Activated T-cell treated with anti-CD3 and anti-CD28 coated beads, Interleukin-2, amount 50 U/mL, for 72 hours (primary cell): ENCODE measurements at regions not wholly inside any gene's neighbourhood (a gene's known extent, or its start where the extent isn't known, plus 50 kb on each side); places are given as distances from the start of the nearest gene placed in this dataset.

ENCODE experiments used
- ATAC-seq, 2 donors: fragments of 150-1000 bp; cut with Tn5 transposase; replicated peaks in 1 of 2; 2 replicates each; pipeline ENCODE4 v1.10.0; 2021; ENCODE audit warnings: moderate library complexity in 2 of 2, mild to moderate bottlenecking in 1 of 2
- DNase-seq, 2 donors: peaks; one replicate each; pipeline ENCODE4 v3.0.0; 2021 to 2022; ENCODE audit warnings: mixed read lengths in 1 of 2
- H3K27ac Mint-ChIP-seq: one replicate; pipeline ENCODE4 v1.8.0; 2022; ENCODE audit warnings: mild to moderate bottlenecking, moderate library complexity, mixed read lengths
- H3K27me3 Mint-ChIP-seq: one replicate; pipeline ENCODE4 v1.8.0; 2022; ENCODE audit warnings: low read depth, mixed read lengths
- H3K36me3 Mint-ChIP-seq, 2 donors: one replicate each; pipeline ENCODE4 v1.8.0; 2022; ENCODE audit warnings: mixed read lengths in 2 of 2, mild to moderate bottlenecking in 1 of 2; ENCODE audit not compliant: insufficient read depth in 2 of 2
- H3K4me1 Mint-ChIP-seq: one replicate; pipeline ENCODE4 v1.8.0; 2022; ENCODE audit warnings: low read depth, mixed read lengths
- H3K4me3 Mint-ChIP-seq, 2 donors: one replicate each; pipeline ENCODE4 v1.8.0; 2022; ENCODE audit warnings: mild to moderate bottlenecking in 2 of 2, mixed read lengths in 2 of 2, moderate library complexity in 2 of 2
- H3K9me3 Mint-ChIP-seq, 2 donors: one replicate each; pipeline ENCODE4 v1.8.0; 2022; ENCODE audit warnings: mixed read lengths in 2 of 2

GRCh38 chr21:26758083-26758880 lies 86.9 kb downstream of the ADAMTS1 start:
- no peaks in the 10 kb centered on the region for H3K36me3 Mint-ChIP-seq
- no peak overlapping the region for H3K4me3 Mint-ChIP-seq
- H3K27ac Mint-ChIP-seq, result no peak overlapping the region
- no peaks in the 10 kb centered on the region for H3K4me1 Mint-ChIP-seq
- ATAC-seq, result no peak
- DNase-seq, result no peak
- no peaks in the 10 kb centered on the region for H3K9me3 Mint-ChIP-seq
- no peaks in the 10 kb centered on the region for H3K27me3 Mint-ChIP-seq

DNA sequence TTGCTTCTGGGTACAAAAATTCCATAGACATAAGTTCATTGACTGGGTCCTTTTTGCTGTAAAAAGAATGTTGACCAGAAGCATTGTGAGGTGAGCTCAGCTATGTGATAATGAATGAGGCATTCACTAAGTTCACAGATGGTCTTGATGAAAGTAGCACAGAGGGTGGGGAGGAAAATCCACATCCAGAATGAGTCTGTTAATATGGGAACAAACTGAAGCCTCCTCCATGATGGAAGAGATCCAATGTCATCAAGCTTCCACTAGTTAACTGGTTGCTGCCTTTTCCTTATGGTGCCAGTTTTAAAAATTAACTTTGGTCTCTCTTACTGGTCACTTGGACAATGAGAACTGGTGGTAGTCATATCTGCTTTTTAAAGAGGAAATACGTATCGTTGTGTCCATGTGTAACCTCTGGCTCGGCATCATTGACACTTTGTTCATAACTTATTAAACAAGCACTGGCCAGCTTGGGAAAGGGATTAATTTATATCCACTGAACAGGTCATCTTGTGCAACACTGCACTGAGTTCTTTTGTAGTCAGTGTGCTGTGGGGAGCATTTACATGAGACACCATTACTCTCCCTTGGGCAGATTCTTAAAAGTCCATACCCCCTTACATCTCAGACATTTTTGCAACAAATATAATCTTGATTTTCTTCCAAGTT lies 88.6 kb downstream of the ADAMTS1 start:
- DNase-seq (no peak), ATAC-seq (no peak)
- Mint-ChIP-seq H3K27me3 (no peaks in the 10 kb centered on the region), H3K36me3 (no peaks in the 10 kb centered on the region), H3K4me1 (no peaks in the 10 kb centered on the region), H3K4me3 (no peak overlapping the region), H3K27ac (no peak overlapping the region), H3K9me3 (no peaks in the 10 kb centered on the region)

DNA sequence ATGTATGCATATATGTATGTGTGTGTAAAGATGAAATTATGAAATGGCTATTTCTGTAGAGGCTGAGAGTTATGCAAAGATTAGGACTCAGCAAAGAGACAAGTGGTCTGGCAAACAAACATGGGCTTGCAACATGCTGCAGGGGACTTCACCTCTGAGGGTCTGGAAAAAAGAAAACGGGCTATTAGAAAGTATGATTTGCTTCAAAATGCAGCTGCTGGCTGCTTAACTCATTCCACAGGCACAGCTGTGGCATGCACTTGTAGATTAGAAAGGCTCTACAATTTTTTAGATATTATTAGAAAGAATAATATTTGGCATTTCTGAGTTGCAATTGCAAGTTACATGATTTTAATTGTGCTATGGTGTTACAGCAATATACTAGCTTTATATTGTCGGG lies 90.4 kb downstream of the ADAMTS1 start:
- no peaks in the 10 kb centered on the region for H3K27me3 Mint-ChIP-seq
- H3K9me3 Mint-ChIP-seq, result no peaks in the 10 kb centered on the region
- no peaks in the 10 kb centered on the region for H3K36me3 Mint-ChIP-seq
- DNase-seq, result no peak
- no peak overlapping the region for H3K4me3 Mint-ChIP-seq
- H3K27ac Mint-ChIP-seq, result no peak overlapping the region
- no peak for ATAC-seq
- no peaks in the 10 kb centered on the region for H3K4me1 Mint-ChIP-seq

- H3K27ac Mint-ChIP-seq, result no peak overlapping the region
- DNase-seq (no peak), ATAC-seq (no peak)
- H3K4me1 Mint-ChIP-seq, result no peaks in the 10 kb centered on the region
- H3K9me3 Mint-ChIP-seq, result no peaks in the 10 kb centered on the region
- H3K36me3 Mint-ChIP-seq, result no peaks in the 10 kb centered on the region
- no peak overlapping the region for H3K4me3 Mint-ChIP-seq
- H3K27me3 Mint-ChIP-seq, result no peaks in the 10 kb centered on the region
Observed at GRCh38 chr21:26753822-26754221, 91.4 kb downstream of the ADAMTS1 start.

GRCh38 chr21:26752849-26753248 lies 92.4 kb downstream of the ADAMTS1 start:
- ATAC-seq, result no peak
- Mint-ChIP-seq H3K27me3 (no peaks in the 10 kb centered on the region), H3K4me1 (no peaks in the 10 kb centered on the region)

DNA sequence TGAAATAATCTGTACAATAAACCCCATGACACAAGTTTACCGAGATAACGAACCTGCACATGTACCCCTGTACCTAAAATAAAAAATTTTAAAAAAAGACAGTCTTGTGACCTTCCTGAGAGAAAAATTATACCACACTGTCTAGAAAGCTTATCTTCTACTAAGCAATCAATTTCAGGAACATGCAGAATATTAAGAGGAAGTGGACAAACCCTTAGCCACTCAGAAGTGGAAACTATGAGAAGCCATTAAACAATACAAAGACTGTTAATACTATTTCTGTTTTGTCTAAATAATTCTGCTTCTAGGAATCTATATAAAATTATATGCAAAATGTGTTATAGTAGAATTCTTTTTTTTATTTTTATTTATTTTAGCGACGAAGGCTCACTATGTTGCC lies 93.9 kb downstream of the ADAMTS1 start:
- no peak for ATAC-seq
- Mint-ChIP-seq H3K27ac (no peak overlapping the region), H3K27me3 (no peaks in the 10 kb centered on the region), H3K4me1 (no peaks in the 10 kb centered on the region), H3K36me3 (no peaks in the 10 kb centered on the region), H3K9me3 (no peaks in the 10 kb centered on the region), H3K4me3 (no peak overlapping the region)
- DNase-seq, result no peak

More at GRCh38 chr21:26752849-26753248, 92.4 kb downstream of the ADAMTS1 start:
- no peak overlapping the region for H3K4me3 Mint-ChIP-seq
- no peak overlapping the region for H3K27ac Mint-ChIP-seq
- H3K9me3 Mint-ChIP-seq, result no peaks in the 10 kb centered on the region
- H3K36me3 Mint-ChIP-seq, result no peaks in the 10 kb centered on the region
- DNase-seq, result no peak

GRCh38 chr21:26748066-26748465 lies 97.1 kb downstream of the ADAMTS1 start:
- Mint-ChIP-seq H3K4me1 (no peaks in the 10 kb centered on the region), H3K36me3 (no peaks in the 10 kb centered on the region), H3K9me3 (no peaks in the 10 kb centered on the region), H3K27ac (no peak overlapping the region), H3K4me3 (no peak overlapping the region), H3K27me3 (no peaks in the 10 kb centered on the region)
- DNase-seq (no peak), ATAC-seq (no peak)

DNA sequence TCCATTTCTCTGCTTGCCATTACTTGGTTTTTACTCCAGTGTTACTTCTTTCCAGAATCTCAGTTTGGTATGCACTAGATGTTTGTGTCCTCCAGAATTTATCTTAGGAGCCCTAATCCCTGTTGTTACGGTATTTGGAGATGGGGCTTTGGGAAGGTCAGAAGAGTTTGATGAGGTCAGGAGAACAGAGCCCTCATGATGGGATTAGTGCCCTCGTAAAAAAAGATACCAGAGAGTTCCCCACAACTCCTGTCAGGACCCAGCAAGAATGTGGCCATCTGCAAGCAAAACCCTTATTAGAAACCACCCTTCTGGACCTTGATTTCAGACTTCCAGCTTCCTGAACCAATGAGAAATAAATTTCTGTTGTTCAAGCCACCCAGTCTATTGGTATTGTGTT lies 98.0 kb downstream of the ADAMTS1 start:
- ATAC-seq (no peak), DNase-seq (no peak)
- no peaks in the 10 kb centered on the region for H3K27me3 Mint-ChIP-seq
- H3K36me3 Mint-ChIP-seq, result no peaks in the 10 kb centered on the region
- no peaks in the 10 kb centered on the region for H3K9me3 Mint-ChIP-seq
- H3K27ac Mint-ChIP-seq, result no peak overlapping the region
- no peaks in the 10 kb centered on the region for H3K4me1 Mint-ChIP-seq
- no peak overlapping the region for H3K4me3 Mint-ChIP-seq

DNA sequence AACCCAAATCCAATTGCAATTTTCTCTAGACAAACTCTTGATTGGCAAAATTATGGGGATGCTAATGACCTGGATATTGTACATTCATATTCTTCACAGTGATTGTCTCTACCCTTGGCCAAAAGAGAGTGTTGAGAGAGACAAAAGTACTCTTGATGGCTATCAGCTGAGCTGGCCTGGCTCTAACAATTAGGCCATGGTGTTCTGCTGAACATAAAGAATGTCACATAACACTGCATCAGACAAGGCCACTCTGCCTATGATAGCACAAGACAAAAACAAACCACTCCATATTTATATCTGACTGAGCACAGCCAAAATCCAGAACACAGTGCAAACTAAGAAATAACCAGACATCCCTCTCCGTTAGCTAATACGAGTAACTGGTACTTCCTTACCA lies 101.7 kb downstream of the ADAMTS1 start:
- no peak overlapping the region for H3K27ac Mint-ChIP-seq
- ATAC-seq (no peak), DNase-seq (no peak)
- H3K4me1 Mint-ChIP-seq, result no peaks in the 10 kb centered on the region
- H3K36me3 Mint-ChIP-seq, result no peaks in the 10 kb centered on the region
- peaks cover 0 to 2% of the 10 kb centered on the region in 2 donors for H3K9me3 Mint-ChIP-seq
- no peak overlapping the region for H3K4me3 Mint-ChIP-seq
- H3K27me3 Mint-ChIP-seq, result no peaks in the 10 kb centered on the region

GRCh38 chr21:26739189-26739588 lies 106.0 kb downstream of the ADAMTS1 start:
- H3K4me3 Mint-ChIP-seq, result no peak overlapping the region
- H3K27me3 Mint-ChIP-seq, result no peaks in the 10 kb centered on the region
- no peaks in the 10 kb centered on the region for H3K4me1 Mint-ChIP-seq
- no peak overlapping the region for H3K27ac Mint-ChIP-seq
- H3K9me3 Mint-ChIP-seq, result peaks cover 0 to 2% of the 10 kb centered on the region in 2 donors
- H3K36me3 Mint-ChIP-seq, result no peaks in the 10 kb centered on the region
- DNase-seq (no peak), ATAC-seq (no peak)

- Mint-ChIP-seq H3K27ac (no peak overlapping the region), H3K27me3 (no peaks in the 10 kb centered on the region), H3K4me1 (no peaks in the 10 kb centered on the region), H3K36me3 (no peaks in the 10 kb centered on the region), H3K9me3 (peaks cover 0 to 1% of the 10 kb centered on the region in 2 donors), H3K4me3 (no peak overlapping the region)
- ATAC-seq (no peak), DNase-seq (no peak)
Observed at GRCh38 chr21:26736449-26736848, 108.8 kb downstream of the ADAMTS1 start.

DNA sequence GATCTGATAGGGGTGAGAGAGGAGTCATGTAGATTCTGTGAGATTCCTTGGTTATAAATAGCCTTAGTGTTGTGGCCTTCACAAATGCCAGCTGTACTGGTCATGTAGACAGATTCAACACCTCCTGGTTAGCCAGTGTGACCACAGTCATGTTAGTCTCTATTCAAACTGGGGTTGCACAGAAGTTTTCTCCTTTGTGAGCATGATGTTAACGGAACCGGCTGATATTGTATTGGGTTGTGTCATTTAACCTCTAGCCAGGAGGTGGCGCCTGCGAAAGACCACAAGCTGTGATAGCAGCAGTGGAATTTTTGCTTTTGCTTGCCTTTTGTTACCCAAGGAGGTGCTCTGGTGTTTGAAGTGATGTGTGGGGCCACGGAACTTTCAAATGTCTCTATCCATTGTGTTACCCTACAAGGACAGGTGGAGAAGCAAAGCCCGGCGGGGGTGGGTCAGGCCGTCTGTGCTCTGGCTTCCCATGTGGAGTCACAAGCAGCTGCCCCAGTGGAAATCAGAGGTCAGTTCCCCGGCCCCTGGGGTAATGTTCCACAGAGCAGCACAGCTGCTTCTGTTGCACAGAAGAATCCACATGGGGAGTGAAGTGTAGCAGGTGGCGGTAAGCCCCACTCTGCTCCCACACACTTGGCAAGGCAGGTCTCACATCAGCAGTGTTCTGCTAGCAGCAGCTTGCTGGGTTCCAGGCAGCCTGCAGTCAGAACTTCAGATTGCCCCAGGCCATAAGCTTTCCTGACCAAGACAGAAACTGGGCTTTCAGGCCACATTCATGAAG lies 112.6 kb downstream of the ADAMTS1 start:
- Mint-ChIP-seq H3K27me3 (no peaks in the 10 kb centered on the region), H3K36me3 (no peaks in the 10 kb centered on the region), H3K4me3 (no peak overlapping the region), H3K4me1 (no peaks in the 10 kb centered on the region), H3K9me3 (no peaks in the 10 kb centered on the region), H3K27ac (no peak overlapping the region)
- DNase-seq (peak; percentile 12 to 18), ATAC-seq (no peak)

GRCh38 chr21:26719750-26720149 lies 125.5 kb downstream of the ADAMTS1 start:
- no peaks in the 10 kb centered on the region for H3K36me3 Mint-ChIP-seq
- no peaks in the 10 kb centered on the region for H3K9me3 Mint-ChIP-seq
- ATAC-seq (no peak), DNase-seq (no peak)
- no peak overlapping the region for H3K27ac Mint-ChIP-seq
- H3K4me3 Mint-ChIP-seq, result no peak overlapping the region
- H3K27me3 Mint-ChIP-seq, result no peaks in the 10 kb centered on the region
- H3K4me1 Mint-ChIP-seq, result peaks cover 4% of the 10 kb centered on the region
